Activated CD8-positive, alpha-beta T cell treated with anti-CD3 and anti-CD28 coated beads for 36 hours (primary cell): ENCODE measurements at regions not wholly inside any gene's neighbourhood (a gene's known extent, or its start where the extent isn't known, plus 50 kb on each side); places are given as distances from the start of the nearest gene placed in this dataset.

Experiments used
- ATAC-seq: fragments of 200-7000 bp; cut with Tn5 transposase; one replicate; pipeline ENCODE4 v1.10.0; 2021; ENCODE audit warnings: mild to moderate bottlenecking, moderate library complexity
- CTCF ChIA-PET: fragments of 350-600 bp; sonication (Branson Sonifier 250); formaldehyde crosslinking; loops from one replicate; lab custom pipeline; 2021; ENCODE audit warnings: antibody characterized with exemption; lab: Charles Lee
- POLR2A ChIA-PET: fragments of 350-600 bp; sonication (Branson Sonifier 250); formaldehyde crosslinking; loops from one replicate; lab custom pipeline; 2021; ENCODE audit warnings: antibody characterized with exemption; lab: Charles Lee
- DNase-seq: peaks from one replicate; pipeline ENCODE4 v3.0.0-alpha.2; 2020
- H3K27ac Mint-ChIP-seq: one replicate; pipeline ENCODE4 v1.8.0; 2021; ENCODE audit warnings: mild to moderate bottlenecking, mixed read lengths
- H3K27me3 Mint-ChIP-seq: one replicate; pipeline ENCODE4 v1.8.0; 2021; ENCODE audit warnings: mixed read lengths
- H3K36me3 Mint-ChIP-seq: one replicate; pipeline ENCODE4 v1.8.0; 2021; ENCODE audit warnings: low read depth, mixed read lengths
- H3K4me1 Mint-ChIP-seq: one replicate; pipeline ENCODE4 v1.8.0; 2021; ENCODE audit warnings: low read depth, mixed read lengths
- H3K4me3 Mint-ChIP-seq: one replicate; pipeline ENCODE4 v1.8.0; 2021; ENCODE audit warnings: mild to moderate bottlenecking, moderate library complexity, mixed read lengths
- H3K9me3 Mint-ChIP-seq: one replicate; pipeline ENCODE4 v1.8.0; 2021; ENCODE audit warnings: mixed read lengths
- CTCF ChIP-seq: fragments of 200-600 bp; IDR thresholded peaks from one replicate; pipeline ENCODE4 v1.8.0; 2022; ENCODE audit warnings: antibody characterized with exemption, mild to moderate bottlenecking
- intact Hi-C: fragments of 100-400 bp; cut with micrococcal nuclease; formaldehyde crosslinking; loops from one replicate; pipeline ENCODE4 v1.10.0; 2022

GRCh38 chr4:100299046-100299840, 109.0 kb upstream of the DDIT4L start:
- DNase-seq (no peak), ATAC-seq (no peak)
- Mint-ChIP-seq H3K9me3 (no peaks in the 10 kb centered on the region), H3K27me3 (peaks cover 4% of the 10 kb centered on the region), H3K4me1 (no peaks in the 10 kb centered on the region), H3K27ac (no peak overlapping the region), H3K36me3 (no peaks in the 10 kb centered on the region), H3K4me3 (no peak overlapping the region)
- POLR2A ChIA-PET = no interaction called here
- intact Hi-C loops = no loop called here
- CTCF ChIA-PET = no interaction called here
- TF ChIP-seq CTCF = no peak

GRCh38 chr4:100295792-100296191, 105.5 kb upstream of the DDIT4L start:
- no peak for ATAC-seq
- intact Hi-C loops = no loop called here
- no peak overlapping the region for H3K27ac Mint-ChIP-seq
- H3K36me3 Mint-ChIP-seq = no peaks in the 10 kb centered on the region
- no peaks in the 10 kb centered on the region for H3K4me1 Mint-ChIP-seq
- H3K9me3 Mint-ChIP-seq = no peaks in the 10 kb centered on the region
- no peak overlapping the region for H3K4me3 Mint-ChIP-seq
- H3K27me3 Mint-ChIP-seq = no peaks in the 10 kb centered on the region
- DNase-seq = no peak
- ChIA-PET POLR2A (no interaction called here), CTCF (no interaction called here)
- TF ChIP-seq CTCF = no peak

GRCh38 chr4:100294356-100294755, 104.1 kb upstream of the DDIT4L start:
- Mint-ChIP-seq H3K9me3 (no peaks in the 10 kb centered on the region), H3K4me1 (no peaks in the 10 kb centered on the region), H3K4me3 (no peak overlapping the region), H3K27me3 (no peaks in the 10 kb centered on the region), H3K36me3 (no peaks in the 10 kb centered on the region), H3K27ac (no peak overlapping the region)
- intact Hi-C loops = no loop called here
- TF ChIP-seq CTCF = no peak
- DNase-seq (no peak), ATAC-seq (no peak)
- CTCF ChIA-PET = no interaction called here
- POLR2A ChIA-PET = no interaction called here

- no peak for TF ChIP-seq CTCF
- Mint-ChIP-seq H3K27me3 (no peaks in the 10 kb centered on the region), H3K27ac (no peak overlapping the region), H3K4me3 (no peak overlapping the region), H3K4me1 (no peaks in the 10 kb centered on the region), H3K9me3 (no peaks in the 10 kb centered on the region), H3K36me3 (no peaks in the 10 kb centered on the region)
- ChIA-PET POLR2A (no interaction called here), CTCF (no interaction called here)
- ATAC-seq (no peak), DNase-seq (no peak)
- intact Hi-C loops = no loop called here
Observed at GRCh38 chr4:100290585-100290984, 100.3 kb upstream of the DDIT4L start.

- ChIA-PET CTCF (no interaction called here), POLR2A (no interaction called here)
- ATAC-seq (no peak), DNase-seq (no peak)
- no peaks in the 10 kb centered on the region for H3K4me1 Mint-ChIP-seq
- H3K27me3 Mint-ChIP-seq = no peaks in the 10 kb centered on the region
- no peaks in the 10 kb centered on the region for H3K9me3 Mint-ChIP-seq
- no peak overlapping the region for H3K4me3 Mint-ChIP-seq
- no peaks in the 10 kb centered on the region for H3K36me3 Mint-ChIP-seq
- intact Hi-C loops = no loop called here
- TF ChIP-seq CTCF = no peak
- no peak overlapping the region for H3K27ac Mint-ChIP-seq
Observed at GRCh38 chr4:100289946-100290345, 99.7 kb upstream of the DDIT4L start.
